A549 (cell line): ENCODE measurements at regions not wholly inside any gene's neighbourhood (a gene's known extent, or its start where the extent isn't known, plus 50 kb on each side); places are given as distances from the start of the nearest gene placed in this dataset.

Experiments used
- CEBPB ChIP-seq, 2 experiments: fragments of >200 bp in 1 of 2; sonication (Bioruptor Twin) in 1 of 2; formaldehyde crosslinking in 1 of 2; IDR thresholded peaks; 2 replicates each; pipeline ENCODE4 v1.6.1; 2012 to 2016
- KDM1A ChIP-seq: fragments of 200-600 bp; sonication (generic); IDR thresholded peaks from 2 replicates; pipeline ENCODE4 v1.6.1; 2016; ENCODE audit warnings: low read depth, mild to moderate bottlenecking
- MYC ChIP-seq: IDR thresholded peaks from 2 replicates; pipeline ENCODE4 v1.6.1; 2012; ENCODE audit warnings: mild to moderate bottlenecking, inconsistent platforms, low read length, improper control_type of control experiment, borderline replicate concordance
- NR3C1 ChIP-seq: fragments of >200 bp; sonication (Bioruptor Twin); formaldehyde crosslinking; IDR thresholded peaks from 3 replicates; pipeline ENCODE4 v1.6.1; 2017
- POLR2A ChIP-seq: IDR thresholded peaks from 2 replicates; pipeline ENCODE4 v1.6.1; 2012; ENCODE audit warnings: mild to moderate bottlenecking, low read length
- SREBF2 ChIP-seq: fragments of 450-650 bp; IDR thresholded peaks from 2 replicates; pipeline ENCODE4 v1.6.1; 2014; ENCODE audit warnings: mild to moderate bottlenecking, moderate library complexity

- TF ChIP-seq KDM1A = no peak
- TF ChIP-seq SREBF2 = no peak
- no peak for TF ChIP-seq NR3C1
- TF ChIP-seq POLR2A = no peak
- no peak for TF ChIP-seq CEBPB (IDR thresholded peaks at IDR 0.05)
- TF ChIP-seq MYC = no peak
Observed at GRCh38 chr13:54949735-54950134, 1921.1 kb downstream of the OLFM4 start.
